ENCODE measurements at regions not wholly inside any gene's neighbourhood (a gene's known extent, or its start where the extent isn't known, plus 50 kb on each side); places are given as distances from the start of the nearest gene placed in this dataset.

GRCh38 chr20:51129147-51129776, 106.4 kb upstream of the KCNG1 start:
- no peak for TF ChIP-seq POLR2A (IDR thresholded peaks at IDR 0.05)
- TF ChIP-seq, protein P1, sequence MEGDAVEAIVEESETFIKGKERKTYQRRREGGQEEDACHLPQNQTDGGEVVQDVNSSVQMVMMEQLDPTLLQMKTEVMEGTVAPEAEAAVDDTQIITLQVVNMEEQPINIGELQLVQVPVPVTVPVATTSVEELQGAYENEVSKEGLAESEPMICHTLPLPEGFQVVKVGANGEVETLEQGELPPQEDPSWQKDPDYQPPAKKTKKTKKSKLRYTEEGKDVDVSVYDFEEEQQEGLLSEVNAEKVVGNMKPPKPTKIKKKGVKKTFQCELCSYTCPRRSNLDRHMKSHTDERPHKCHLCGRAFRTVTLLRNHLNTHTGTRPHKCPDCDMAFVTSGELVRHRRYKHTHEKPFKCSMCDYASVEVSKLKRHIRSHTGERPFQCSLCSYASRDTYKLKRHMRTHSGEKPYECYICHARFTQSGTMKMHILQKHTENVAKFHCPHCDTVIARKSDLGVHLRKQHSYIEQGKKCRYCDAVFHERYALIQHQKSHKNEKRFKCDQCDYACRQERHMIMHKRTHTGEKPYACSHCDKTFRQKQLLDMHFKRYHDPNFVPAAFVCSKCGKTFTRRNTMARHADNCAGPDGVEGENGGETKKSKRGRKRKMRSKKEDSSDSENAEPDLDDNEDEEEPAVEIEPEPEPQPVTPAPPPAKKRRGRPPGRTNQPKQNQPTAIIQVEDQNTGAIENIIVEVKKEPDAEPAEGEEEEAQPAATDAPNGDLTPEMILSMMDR (IDR thresholded peaks at IDR 0.05): no peak
- TF ChIP-seq EP300 (IDR thresholded peaks at IDR 0.05): no peak
